GM18519 (cell line): ENCODE measurements at regions not wholly inside any gene's neighbourhood (a gene's known extent, or its start where the extent isn't known, plus 50 kb on each side); places are given as distances from the start of the nearest gene placed in this dataset.

Experiments used
- ATAC-seq: cut with Tn5 transposase; IDR thresholded peaks from one replicate; pipeline ENCODE4 v1.9.1; 2021; ENCODE audit warnings: mild to moderate bottlenecking, moderate library complexity; ENCODE audit not compliant: unreplicated experiment, low FRiP score

DNA sequence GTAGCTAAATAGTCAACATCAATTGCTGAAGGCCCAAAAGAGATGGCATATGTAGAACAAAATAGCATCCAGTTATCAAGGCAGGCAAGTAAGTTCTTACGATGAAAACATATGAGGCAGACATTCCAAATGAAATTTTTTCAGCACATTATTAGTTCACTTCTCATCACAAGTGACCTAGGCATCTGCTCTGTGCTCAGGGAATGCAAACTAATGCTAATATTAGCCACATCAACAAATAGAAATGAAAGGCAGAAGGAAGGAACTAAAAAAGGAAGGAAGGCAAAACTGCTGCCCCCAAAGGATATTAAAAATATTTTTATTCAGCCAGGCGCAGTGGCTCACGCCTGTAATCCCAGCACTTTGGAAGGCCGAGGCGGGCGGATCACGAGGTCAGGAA lies 51.2 kb upstream of the ROCK1 start:
- no peak for ATAC-seq

- ATAC-seq = no peak
These were observed 52.3 kb upstream of the ROCK1 start for GRCh38 chr18:21163647-21164547.

DNA sequence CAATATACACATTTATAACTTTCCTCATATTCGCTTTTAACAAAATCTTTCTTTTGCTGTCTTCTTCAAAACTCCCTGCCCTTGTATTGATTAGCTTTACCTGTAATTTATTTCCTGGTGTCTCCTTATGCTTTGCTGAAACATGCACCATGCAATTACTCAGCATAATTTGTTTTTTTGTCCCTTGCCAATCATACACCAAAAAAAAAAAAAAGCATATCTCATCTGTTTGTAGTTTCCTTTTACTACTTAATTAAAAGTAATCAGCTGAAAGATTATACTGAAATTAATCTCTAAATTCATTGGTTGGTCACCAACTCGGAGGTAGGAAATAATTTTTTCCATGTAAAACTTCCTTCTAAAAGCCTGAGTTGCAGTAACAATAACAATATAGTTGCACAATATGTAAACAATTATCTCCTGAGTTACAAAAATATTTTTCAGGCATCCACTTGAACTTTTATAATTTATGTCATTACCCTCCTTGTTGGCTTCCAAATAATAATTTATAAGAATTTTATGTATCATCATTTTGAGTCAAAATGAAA lies 53.0 kb upstream of the ROCK1 start:
- ATAC-seq = no peak

DNA sequence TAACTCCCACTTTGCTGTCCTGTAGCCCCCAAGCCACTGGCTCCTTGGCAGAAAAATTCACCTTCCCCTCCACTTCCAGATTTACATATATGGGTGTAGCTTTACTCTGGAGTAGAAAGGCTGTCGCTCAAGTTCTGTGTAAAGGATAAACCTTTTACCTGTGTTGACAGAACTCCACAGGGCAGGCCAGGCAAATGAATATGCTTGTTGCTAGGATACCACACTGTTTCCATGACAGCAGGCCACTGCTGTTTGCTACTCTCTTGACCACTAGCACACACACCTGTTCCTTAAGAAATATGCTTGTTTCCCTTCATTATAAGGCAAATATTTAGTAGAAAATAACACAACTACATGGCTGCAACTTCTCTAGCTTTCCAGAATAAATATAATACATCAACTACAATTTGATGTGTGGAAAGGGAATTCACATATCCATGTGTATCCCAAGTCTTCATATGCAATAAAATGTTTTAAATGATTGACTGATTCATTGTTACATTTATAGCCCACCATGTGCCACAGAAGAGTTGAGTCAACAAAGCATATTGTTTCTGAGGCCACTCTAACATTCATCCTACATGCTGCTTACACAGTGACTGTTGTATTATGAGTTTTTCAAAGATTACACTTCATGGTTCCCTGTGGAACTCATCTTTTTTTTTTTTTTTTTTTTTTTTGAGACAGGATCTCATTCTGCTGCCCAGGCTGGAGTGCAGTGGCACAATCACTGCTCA lies 56.2 kb upstream of the ROCK1 start:
- no peak for ATAC-seq

GRCh38 chr18:21168880-21169279 lies 57.3 kb upstream of the ROCK1 start:
- ATAC-seq = no peak

DNA sequence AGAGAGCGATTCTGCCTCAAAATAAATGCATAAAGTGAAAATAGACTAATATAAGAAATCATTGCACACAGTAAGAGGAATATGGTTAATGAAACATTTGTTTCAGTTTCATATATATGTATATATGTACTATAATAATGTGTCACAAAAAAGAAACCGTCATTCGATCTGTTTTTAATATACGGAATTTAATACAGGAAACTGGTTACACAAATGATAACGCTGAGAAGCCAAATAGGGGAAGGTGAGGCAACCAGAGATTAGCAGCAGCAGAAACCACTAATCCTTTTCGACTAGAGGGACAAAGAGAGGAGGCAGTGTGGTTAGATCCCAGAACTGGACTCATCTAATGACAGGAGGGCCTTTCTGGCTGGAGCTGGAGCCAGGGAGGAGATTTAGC lies 64.2 kb upstream of the GREB1L start:
- ATAC-seq = no peak

GRCh38 chr18:21179590-21180220 lies 62.3 kb upstream of the GREB1L start:
- peak; percentile 82 for ATAC-seq

- ATAC-seq = no peak
These were observed 61.4 kb upstream of the GREB1L start for GRCh38 chr18:21180588-21180987.

GRCh38 chr18:21181766-21182165 lies 60.3 kb upstream of the GREB1L start:
- ATAC-seq = no peak

DNA sequence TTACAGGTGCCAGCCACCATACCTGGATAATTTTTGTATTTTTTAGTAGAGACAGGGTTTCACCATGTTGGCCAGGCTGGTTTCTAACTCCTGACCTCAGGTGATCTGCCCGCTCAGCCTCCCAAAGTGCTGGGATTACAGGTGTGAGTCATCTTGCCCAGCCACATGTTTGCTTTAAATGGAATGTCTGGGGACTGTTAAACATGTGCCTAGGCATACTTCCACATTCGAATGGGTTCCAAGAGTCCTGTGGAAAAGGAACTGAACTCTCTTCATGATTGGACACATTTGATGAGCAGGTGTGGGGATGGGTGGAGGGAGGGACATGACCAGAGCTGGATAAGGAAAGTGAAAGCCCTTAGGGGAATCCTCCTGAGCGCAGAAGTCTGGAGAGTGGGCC lies 58.4 kb upstream of the GREB1L start:
- ATAC-seq = no peak

DNA sequence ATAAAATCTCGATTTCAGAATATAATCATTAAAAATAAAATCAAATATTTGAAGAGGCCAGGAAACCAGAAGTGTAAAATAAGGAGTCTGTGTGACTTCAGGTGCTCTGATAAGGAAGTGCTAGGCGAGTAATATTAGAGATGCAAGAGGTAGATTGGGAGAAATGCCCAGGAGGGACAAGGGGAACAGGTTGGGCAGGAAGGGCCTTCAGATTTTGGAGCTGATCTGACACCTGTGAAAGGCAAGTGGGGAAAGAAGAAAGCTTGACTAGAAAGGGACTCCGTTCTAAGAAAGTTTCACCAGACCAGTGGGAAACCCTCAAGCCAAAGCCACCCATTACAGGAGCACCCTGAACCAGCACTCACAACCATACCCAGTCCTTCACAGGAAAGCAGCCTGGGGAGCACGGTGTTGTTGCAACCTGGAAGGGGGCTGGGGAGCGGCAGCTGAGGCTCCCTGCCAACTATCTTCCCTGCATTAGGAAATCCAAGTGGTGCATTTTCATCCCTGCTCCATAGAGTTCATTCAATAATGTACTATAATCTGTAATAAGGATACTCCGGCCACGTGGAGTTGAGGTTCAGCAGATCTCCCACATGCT lies 57.5 kb upstream of the GREB1L start:
- no peak for ATAC-seq

- ATAC-seq = no peak
These were observed 54.1 kb upstream of the GREB1L start for GRCh38 chr18:21187886-21188285.

DNA sequence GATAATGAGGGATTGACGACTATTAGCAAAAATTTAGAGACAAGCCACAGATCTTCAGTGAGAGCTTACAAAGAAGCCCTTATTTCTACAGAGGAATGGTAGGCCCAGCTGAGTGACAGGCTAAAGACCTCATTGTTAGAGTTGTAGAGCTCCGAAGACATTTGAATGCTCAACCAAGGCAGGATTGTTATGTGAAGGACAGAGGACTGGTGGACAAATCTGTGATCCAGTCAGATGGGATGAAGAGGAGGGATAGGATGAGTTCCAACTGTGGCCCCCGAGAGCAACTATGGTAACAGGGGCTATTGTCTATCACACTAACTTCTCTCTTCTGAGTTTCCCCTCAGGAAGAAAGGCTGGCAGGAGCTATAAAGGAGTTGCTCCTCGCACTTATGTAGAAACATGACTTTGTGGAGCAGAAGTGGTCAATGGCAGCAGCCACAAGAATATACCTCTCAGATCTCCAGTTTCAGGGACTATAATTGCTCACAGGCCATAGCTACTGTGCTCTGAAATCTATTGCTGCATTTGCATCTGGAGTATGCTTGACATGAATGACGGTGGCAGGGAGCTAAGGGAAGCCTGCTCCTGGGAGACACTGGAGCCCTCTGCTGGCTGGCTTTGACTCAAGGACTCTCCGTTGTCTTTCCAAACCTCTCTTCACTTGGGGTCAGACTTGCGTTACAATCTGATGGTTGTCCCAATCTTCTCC lies 50.3 kb upstream of the GREB1L start:
- no peak for ATAC-seq
